Astrocyte of the cerebellum (primary cell): ENCODE measurements at regions not wholly inside any gene's neighbourhood (a gene's known extent, or its start where the extent isn't known, plus 50 kb on each side); places are given as distances from the start of the nearest gene placed in this dataset.

ENCODE experiments used
- DNase-seq: peaks from one replicate; pipeline ENCODE4 v3.0.0-alpha.2; 2011; ENCODE audit warnings: low read depth
- H3K4me3 ChIP-seq: 2 replicates; pipeline ENCODE4 v1.5.1; 2011; ENCODE audit warnings: mild to moderate bottlenecking, low read depth, low read length, moderate library complexity
- in situ Hi-C: cut with HindIII; loops from 2 replicates; pipeline ENCODE4 v1.10.0; 2017; ENCODE audit warnings: low sequenced_read_pairs
- TF ChIP-seq, protein P1 (sequence below): IDR thresholded peaks from 2 replicates; pipeline ENCODE4 v1.5.1; 2012; ENCODE audit warnings: low read length, low read depth, moderate library complexity, mild to moderate bottlenecking; ENCODE audit errors: missing control alignments

DNA sequence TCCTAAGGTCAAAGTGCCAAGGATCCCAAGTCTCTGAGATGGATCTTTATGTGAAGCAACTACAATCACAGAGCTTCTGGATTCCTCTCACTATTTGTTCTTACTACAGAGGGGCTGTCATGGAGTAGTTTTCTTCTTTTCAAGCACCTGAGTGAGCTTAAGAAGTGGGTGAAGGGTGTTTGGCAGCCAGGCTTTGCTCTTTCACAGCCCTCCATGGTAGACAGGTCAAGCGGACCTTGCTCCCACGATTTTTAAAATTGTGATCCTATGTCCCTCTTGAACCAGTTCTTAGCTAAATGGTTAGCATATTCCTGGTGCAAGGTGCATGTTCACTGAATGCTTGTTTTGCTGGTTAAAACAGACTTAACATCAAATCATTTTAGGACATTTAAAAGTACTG lies 332.2 kb downstream of the GADD45G start:
- DNase-seq = no peak
- TF ChIP-seq, protein P1, sequence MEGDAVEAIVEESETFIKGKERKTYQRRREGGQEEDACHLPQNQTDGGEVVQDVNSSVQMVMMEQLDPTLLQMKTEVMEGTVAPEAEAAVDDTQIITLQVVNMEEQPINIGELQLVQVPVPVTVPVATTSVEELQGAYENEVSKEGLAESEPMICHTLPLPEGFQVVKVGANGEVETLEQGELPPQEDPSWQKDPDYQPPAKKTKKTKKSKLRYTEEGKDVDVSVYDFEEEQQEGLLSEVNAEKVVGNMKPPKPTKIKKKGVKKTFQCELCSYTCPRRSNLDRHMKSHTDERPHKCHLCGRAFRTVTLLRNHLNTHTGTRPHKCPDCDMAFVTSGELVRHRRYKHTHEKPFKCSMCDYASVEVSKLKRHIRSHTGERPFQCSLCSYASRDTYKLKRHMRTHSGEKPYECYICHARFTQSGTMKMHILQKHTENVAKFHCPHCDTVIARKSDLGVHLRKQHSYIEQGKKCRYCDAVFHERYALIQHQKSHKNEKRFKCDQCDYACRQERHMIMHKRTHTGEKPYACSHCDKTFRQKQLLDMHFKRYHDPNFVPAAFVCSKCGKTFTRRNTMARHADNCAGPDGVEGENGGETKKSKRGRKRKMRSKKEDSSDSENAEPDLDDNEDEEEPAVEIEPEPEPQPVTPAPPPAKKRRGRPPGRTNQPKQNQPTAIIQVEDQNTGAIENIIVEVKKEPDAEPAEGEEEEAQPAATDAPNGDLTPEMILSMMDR = no peak
- no peak overlapping the region for H3K4me3 ChIP-seq
- in situ Hi-C loops = loop anchor here (10.0 kb wide), 1 partner anchor 622 kb away; the partner anchor contains the start of genes CKS2 and SECISBP2

DNA sequence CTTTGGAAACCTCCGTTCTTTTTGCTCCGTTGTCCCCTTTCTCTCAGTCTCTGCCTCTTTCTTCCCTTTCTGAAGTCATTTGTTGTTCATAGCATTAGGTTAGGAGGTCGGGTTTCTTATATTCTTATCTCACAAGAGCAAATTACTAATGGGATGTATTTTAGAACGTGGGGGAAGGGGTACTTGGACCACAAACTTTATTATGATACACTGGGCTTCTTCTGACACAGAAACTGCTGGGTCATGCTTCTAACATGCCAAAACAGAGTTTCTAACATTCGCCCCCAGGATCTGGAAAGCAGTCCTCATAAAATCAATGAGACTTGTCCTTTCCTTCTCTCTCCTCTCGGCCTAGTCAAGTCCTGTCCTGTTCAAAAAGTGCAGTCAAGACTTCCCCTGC lies 334.4 kb downstream of the GADD45G start:
- TF ChIP-seq, protein P1 = no peak

DNA sequence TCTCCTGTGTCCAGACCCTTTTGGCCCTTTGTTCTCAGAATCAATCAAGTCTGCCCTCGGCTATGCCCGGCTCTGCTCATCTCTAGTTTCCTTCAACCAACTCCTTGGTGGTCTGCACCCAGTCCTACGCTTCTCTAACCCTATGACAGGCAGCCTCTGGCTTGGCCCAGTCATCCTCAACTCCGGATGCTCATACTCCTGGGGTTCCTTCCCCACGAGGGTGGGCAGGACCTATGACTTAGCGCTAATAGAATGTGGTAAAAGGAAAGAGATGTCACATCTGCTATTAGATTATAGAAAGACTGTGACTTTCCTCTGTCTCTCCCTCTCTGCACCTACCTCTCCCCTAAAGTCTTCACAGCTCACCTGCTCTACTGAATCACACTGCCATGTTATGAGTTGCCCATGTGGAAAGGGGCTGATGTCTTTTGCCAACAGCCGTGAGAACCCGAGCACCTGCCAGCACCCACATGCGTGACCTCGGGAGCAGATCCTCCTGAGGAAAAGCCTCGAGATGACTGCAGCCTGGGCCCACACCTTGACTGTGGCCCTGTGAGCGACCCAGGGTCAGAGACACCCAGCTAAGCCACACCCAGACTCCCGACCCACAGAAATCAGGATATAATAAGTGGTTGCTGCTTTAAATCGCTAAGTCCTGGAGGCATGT lies 334.9 kb downstream of the GADD45G start:
- in situ Hi-C loops = loop anchor here (5.0 to 10.0 kb wide), 2 partner anchors 83 to 625 kb away; partner anchors contain the start of genes CKS2 and SECISBP2
- no peak overlapping the region for H3K4me3 ChIP-seq
- DNase-seq = no peak
- TF ChIP-seq, protein P1 = no peak

More for the DNA sequence above, 334.4 kb downstream of the GADD45G start:
- in situ Hi-C loops = loop anchor here (10.0 kb wide), 1 partner anchor 624 kb away; the partner anchor contains the start of genes CKS2 and SECISBP2
- H3K4me3 ChIP-seq = no peak overlapping the region
- DNase-seq = no peak

DNA sequence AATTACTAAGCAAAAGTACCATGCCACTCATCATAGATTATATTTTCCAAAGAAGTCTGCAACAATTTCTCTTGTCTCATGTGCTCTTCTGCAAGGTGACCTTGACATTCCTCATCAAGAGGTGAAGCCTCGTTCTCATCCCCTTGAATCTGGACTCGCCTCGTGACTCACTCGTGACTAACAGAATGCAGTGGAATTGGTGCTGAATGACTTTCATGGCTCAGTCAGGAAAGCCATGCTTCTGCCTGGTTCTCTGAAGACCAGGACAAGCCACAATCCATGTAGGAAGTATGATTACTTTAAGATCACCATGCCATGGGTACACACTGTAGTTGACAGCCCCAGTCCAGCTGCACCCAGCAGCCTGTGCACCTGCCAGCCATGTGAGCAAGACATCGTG lies 335.8 kb downstream of the GADD45G start:
- TF ChIP-seq, protein P1 = no peak
- in situ Hi-C loops = loop anchor here (5.0 kb wide), 1 partner anchor 82 kb away; no protein-coding TSS in a partner anchor
- DNase-seq = no peak

DNA sequence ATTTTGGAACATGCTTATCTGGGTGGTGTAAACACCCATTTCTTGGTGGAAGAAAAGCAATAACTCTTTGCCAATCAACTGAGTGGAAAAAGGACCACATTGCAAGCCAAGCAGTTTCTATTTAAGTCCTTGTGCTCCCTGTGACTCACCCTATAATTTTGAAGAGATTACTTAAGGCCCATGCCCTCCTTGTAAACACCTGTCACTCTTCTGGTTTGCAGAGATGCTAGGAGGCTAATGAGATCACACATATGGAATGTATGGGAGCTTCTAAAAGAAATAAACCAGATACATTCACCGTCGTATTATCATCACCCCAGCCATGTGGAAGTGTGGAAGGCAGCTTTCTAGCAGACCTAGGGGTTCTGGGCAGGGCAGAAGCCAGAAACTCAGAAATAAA lies 337.1 kb downstream of the GADD45G start:
- peak; percentile 66 for DNase-seq
- H3K4me3 ChIP-seq = no peak overlapping the region
- in situ Hi-C loops = loop anchor here (5.0 kb wide), 1 partner anchor 80 kb away; no protein-coding TSS in a partner anchor
- TF ChIP-seq, protein P1 = no peak

More for the DNA sequence above, 335.8 kb downstream of the GADD45G start:
- H3K4me3 ChIP-seq = no peak overlapping the region

DNA sequence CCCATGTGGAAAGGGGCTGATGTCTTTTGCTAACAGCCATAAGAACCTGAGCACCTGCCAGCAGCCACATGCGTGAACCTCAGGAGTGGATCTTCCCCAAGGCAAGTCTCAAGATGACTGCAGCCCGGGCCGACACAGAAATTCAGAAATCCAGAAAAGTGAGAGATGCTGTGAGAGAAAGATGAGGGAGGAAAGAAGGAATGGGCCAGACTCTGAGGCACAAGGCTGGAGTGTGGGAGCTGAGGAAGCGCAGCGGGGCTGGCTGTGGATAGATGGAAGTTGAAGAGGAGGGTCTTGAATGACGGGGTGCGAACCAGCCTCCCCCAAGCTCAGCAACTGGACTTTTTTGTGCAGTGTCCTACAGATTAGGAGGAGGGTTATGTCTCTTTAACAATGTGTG lies 337.8 kb downstream of the GADD45G start:
- H3K4me3 ChIP-seq = no peak overlapping the region
- DNase-seq = no peak
- TF ChIP-seq, protein P1 = no peak
- in situ Hi-C loops = loop anchor here (5.0 kb wide), 1 partner anchor 80 kb away; no protein-coding TSS in a partner anchor
